C4-2B (cell line): ENCODE measurements at regions not wholly inside any gene's neighbourhood (a gene's known extent, or its start where the extent isn't known, plus 50 kb on each side); places are given as distances from the start of the nearest gene placed in this dataset.

ENCODE experiments used
- H3K27ac ChIP-seq: fragments of 450-650 bp; 2 replicates; pipeline ENCODE4 v1.5.1; 2017
- ZFX ChIP-seq: fragments of 450-650 bp; IDR thresholded peaks from 2 replicates; pipeline ENCODE4 v1.6.1; 2017
- TF ChIP-seq, protein P1 (sequence below): fragments of 450-650 bp; conservative IDR thresholded peaks from 2 replicates; pipeline ENCODE4 v1.5.1; 2017; ENCODE audit warnings: mild to moderate bottlenecking

DNA sequence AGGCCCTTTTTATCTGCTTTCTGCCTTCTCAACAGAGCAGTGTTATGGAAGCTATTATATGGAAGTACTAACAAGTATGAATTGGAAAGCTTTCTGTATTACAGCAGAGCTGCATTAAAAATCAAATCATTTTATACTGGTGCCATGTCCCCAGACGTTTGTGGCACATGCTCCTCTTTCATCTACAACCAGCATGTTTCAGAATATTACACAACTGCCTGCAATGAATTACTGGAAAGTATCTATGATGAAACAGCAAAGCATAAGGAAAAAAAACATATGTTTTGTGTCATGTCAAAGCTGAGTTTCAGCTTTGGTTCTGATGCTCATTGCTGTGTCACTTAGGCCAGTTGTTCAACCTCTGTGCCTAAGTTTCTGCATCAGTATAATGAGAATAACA, 576.8 kb downstream of the GBA3 start:
- TF ChIP-seq ZFX, result no peak
- TF ChIP-seq, protein P1, sequence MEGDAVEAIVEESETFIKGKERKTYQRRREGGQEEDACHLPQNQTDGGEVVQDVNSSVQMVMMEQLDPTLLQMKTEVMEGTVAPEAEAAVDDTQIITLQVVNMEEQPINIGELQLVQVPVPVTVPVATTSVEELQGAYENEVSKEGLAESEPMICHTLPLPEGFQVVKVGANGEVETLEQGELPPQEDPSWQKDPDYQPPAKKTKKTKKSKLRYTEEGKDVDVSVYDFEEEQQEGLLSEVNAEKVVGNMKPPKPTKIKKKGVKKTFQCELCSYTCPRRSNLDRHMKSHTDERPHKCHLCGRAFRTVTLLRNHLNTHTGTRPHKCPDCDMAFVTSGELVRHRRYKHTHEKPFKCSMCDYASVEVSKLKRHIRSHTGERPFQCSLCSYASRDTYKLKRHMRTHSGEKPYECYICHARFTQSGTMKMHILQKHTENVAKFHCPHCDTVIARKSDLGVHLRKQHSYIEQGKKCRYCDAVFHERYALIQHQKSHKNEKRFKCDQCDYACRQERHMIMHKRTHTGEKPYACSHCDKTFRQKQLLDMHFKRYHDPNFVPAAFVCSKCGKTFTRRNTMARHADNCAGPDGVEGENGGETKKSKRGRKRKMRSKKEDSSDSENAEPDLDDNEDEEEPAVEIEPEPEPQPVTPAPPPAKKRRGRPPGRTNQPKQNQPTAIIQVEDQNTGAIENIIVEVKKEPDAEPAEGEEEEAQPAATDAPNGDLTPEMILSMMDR, result no peak
- no peak overlapping the region for H3K27ac ChIP-seq

DNA sequence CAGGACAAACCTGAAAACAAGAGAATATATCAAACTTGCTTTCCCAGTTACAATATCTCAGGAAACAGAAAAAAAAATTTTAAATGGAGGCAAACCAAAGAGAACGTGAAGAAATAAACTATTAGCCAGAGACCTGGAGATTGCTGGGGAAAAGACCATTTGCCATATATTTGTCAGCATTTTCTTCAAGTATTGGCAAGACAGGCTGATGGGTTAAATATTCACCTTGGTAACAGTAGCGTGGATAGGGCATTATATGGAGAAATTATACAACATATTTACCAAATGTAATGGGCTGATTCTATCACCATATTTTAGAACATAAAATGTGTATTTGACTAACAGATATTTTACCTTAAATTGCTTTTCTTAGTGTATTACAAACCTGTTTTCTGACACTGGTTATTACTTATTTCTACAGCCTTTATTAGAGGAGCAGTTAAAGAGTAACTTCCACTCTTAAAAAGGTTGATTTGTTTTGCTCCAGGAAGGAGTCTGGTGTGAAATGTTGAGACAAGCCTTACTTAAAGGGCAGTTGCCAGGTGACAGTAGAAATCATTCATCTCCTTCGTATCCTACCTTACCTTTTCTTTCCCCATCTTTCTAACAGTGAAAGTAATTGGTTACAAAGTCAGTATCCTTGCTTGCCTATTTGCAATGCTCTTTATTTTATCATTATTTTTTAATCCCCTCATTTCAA, 575.5 kb downstream of the GBA3 start:
- TF ChIP-seq, protein P1, result no peak
- TF ChIP-seq ZFX, result no peak
- no peak overlapping the region for H3K27ac ChIP-seq

DNA sequence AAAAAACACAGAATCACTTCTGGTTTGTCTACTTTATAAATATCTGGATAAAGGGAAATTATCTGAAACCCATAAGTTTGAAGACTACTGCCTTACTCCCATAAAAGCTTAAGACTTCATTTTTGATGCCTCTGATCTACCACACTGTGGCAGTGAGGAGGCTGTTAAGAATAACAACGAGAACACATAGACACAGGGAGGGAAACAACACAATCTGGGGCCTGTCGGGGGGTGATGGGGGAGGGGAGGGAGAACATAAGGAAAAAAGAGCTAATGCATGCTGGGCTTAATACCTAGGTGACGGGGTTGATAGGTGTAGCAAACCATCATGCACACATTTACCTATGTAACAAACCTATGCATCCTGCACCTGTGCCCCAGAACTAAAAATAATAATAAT, 573.7 kb downstream of the GBA3 start:
- no peak for TF ChIP-seq ZFX
- TF ChIP-seq, protein P1, result no peak
- H3K27ac ChIP-seq, result no peak overlapping the region

DNA sequence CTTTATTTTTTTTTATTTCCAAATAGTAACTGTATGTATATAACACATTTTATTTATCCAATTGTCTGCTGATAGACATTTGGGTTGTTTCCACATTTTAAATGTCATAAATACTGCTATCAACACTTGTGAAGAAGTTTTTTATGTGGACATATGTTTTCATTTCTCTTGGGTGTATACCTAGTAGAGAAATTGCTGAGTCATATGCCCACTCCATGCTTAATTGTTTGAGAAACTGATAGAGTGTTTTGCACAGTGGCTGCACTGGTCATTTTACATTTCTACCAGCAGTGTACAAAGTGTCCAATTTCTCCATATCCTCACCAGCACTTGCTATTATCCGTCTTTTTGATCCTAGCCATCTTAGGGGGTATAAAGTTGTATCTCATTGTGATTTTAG, 567.8 kb downstream of the GBA3 start:
- TF ChIP-seq, protein P1, result no peak
- TF ChIP-seq ZFX, result no peak
- no peak overlapping the region for H3K27ac ChIP-seq

DNA sequence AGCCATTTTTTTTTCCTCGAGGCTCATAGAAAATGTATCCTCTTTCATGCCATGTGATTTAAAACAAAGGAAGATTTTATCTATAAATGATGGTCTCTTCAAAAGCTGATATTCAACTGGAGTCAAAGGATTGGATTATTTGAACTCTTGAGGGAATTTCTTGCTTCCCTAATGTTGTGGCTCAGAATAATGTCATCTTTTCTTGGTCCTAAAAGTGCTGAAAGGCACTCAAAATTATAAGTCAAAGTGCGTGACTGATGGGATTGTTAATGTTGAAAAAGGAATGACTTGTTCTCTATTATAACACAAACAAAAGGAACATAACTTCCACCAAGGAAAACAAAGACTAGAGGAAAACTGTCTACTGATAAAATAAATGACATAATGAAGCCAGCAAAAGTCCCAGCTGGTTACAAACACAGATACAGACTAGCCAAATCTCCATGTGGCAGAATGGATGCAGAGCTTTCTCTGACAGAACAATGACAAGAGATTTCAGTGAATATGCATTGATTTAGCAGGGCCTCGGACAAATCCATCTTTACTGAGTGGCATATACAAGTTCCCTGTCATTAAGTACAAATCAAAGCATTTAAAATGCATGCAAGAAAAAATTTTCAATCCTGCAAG, 552.6 kb downstream of the GBA3 start:
- TF ChIP-seq, protein P1, result no peak
- no peak overlapping the region for H3K27ac ChIP-seq

DNA sequence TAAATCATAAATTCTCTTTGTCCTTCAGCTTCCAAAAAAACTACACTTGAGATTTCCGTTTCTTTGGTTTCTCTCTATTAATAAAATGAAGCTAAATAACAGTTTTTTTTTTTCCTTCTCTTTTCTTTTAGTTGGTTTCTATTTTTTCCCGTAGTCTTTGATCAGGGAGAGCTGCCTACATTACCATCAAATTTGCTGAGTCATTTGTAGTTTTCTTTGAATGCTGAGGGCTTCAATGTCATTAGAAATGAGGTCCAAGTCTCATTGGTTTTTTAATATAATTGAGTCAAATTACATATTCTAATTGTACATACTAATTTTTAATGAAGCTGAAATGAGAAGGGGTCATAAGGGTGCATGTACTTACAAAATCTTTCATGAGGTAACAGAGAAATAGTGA, 550.2 kb downstream of the GBA3 start:
- TF ChIP-seq, protein P1, result no peak
- no peak for TF ChIP-seq ZFX

DNA sequence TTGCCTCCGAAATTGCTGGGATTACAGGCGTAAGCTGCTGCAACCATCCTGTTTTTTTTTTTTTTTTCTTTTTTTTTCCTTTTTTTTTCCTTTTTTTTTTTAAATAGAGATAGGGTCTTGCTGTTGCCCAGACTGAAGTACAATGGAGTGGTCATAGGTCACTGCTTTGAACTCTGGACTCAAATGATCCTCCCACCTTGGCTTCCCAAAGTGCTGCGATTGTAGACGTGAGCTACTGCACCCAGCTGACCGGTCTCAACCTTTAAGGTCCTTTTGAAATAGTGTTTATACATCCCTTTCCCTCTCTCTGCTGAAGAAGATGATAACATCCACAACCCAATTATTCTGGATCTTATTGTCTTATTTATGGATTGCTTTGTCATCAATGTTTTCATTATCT, 548.7 kb downstream of the GBA3 start:
- TF ChIP-seq, protein P1, result no peak
- no peak for TF ChIP-seq ZFX
- H3K27ac ChIP-seq, result no peak overlapping the region

More for the DNA sequence above, 550.2 kb downstream of the GBA3 start:
- H3K27ac ChIP-seq, result no peak overlapping the region
